Smooth muscle cell (in vitro differentiated cells): ENCODE measurements at regions not wholly inside any gene's neighbourhood (a gene's known extent, or its start where the extent isn't known, plus 50 kb on each side); places are given as distances from the start of the nearest gene placed in this dataset.
"Not testable (repeated sequence)": the region's sequence is repeated elsewhere in the genome, so short reads cannot be mapped to it uniquely, and the experiment has no call there.

Experiments used
- DNase-seq: peaks from one replicate; lab custom pipeline; 2025; ENCODE audit not compliant: unreplicated experiment; lab: John Stamatoyannopoulos, UW
- H2AFZ ChIP-seq: fragments of 200-600 bp; sonication (generic); 2 replicates; pipeline ENCODE4 v1.6.0; 2016; ENCODE audit warnings: antibody characterized with exemption, low read depth, mild to moderate bottlenecking
- H3F3A ChIP-seq: fragments of 200-600 bp; sonication (generic); 2 replicates; pipeline ENCODE4 v1.6.0; 2017; ENCODE audit warnings: antibody characterized with exemption, low read depth
- H3K27ac ChIP-seq: fragments of 200-600 bp; sonication (generic); 2 replicates; pipeline ENCODE4 v1.5.1; 2016; ENCODE audit warnings: low read depth, mild to moderate bottlenecking
- H3K27me3 ChIP-seq: fragments of 200-600 bp; sonication (generic); 2 replicates; pipeline ENCODE4 v1.6.1; 2016; ENCODE audit warnings: low read depth, mild to moderate bottlenecking
- H3K36me3 ChIP-seq: fragments of 200-600 bp; sonication (generic); 2 replicates; pipeline ENCODE4 v1.5.1; 2016; ENCODE audit warnings: low read depth
- H3K4me1 ChIP-seq: fragments of 200-600 bp; sonication (generic); 2 replicates; pipeline ENCODE4 v1.5.1; 2016; ENCODE audit warnings: low read depth
- H3K4me2 ChIP-seq: fragments of 200-600 bp; sonication (generic); 2 replicates; pipeline ENCODE4 v1.6.0; 2016; ENCODE audit warnings: mild to moderate bottlenecking
- H3K4me3 ChIP-seq: fragments of 200-600 bp; sonication (generic); 2 replicates; pipeline ENCODE4 v1.5.1; 2016; ENCODE audit warnings: mild to moderate bottlenecking
- H3K79me2 ChIP-seq: fragments of 200-600 bp; sonication (generic); 2 replicates; pipeline ENCODE4 v1.6.0; 2016; ENCODE audit warnings: low read depth, mild to moderate bottlenecking
- H3K9ac ChIP-seq: fragments of 200-600 bp; sonication (generic); 2 replicates; pipeline ENCODE4 v1.6.0; 2016; ENCODE audit warnings: low read depth
- H3K9me3 ChIP-seq: fragments of 200-600 bp; sonication (generic); replicated peaks from 2 replicates; pipeline ENCODE4 v1.5.1; 2016; ENCODE audit warnings: low read depth
- H4K20me1 ChIP-seq: fragments of 200-600 bp; sonication (generic); 2 replicates; pipeline ENCODE4 v1.6.0; 2016; ENCODE audit warnings: low read depth
- CTCF ChIP-seq: fragments of 200-600 bp; sonication (generic); IDR thresholded peaks from 2 replicates; pipeline ENCODE4 v1.5.1; 2017; ENCODE audit warnings: borderline replicate concordance, mild to moderate bottlenecking, antibody characterized with exemption; ENCODE audit not compliant: insufficient read depth, poor library complexity, severe bottlenecking
- WGBS: methylation state at CpG from one replicate; pipeline ENCODE4 v1.1.7; 2016; ENCODE audit warnings: low lambda C conversion rate; 5-methylcytosine and 5-hydroxymethylcytosine counted together

GRCh38 chr7:46603780-46604179 is 682.7 kb upstream of the IGFBP3 start:
- Histone ChIP-seq H3K36me3 (no peaks in the 10 kb centered on the region), H3K4me1 (peaks cover 11% of the 10 kb centered on the region), H3F3A (peaks cover 13% of the 10 kb centered on the region), H3K9ac (no peak overlapping the region), H3K4me2 (peak overlapping the region; percentile 67), H3K27me3 (no peaks in the 10 kb centered on the region), H3K79me2 (no peaks in the 10 kb centered on the region), H4K20me1 (no peaks in the 10 kb centered on the region), H3K27ac (peak overlapping the region; percentile 61), H2AFZ (peak overlapping the region; percentile 62), H3K4me3 (no peak overlapping the region), H3K9me3 (no peaks in the 10 kb centered on the region)
- no peak for TF ChIP-seq CTCF
- WGBS: 33% methylated on average over 11 of the region's 11 CpGs
- DNase-seq: no peak

GRCh38 chr7:46603296-46603752 is 682.3 kb upstream of the IGFBP3 start:
- peak overlapping the region; percentile 67 for H3K4me2 ChIP-seq
- no peak overlapping the region for H3K9ac ChIP-seq
- DNase-seq: no peak
- no peaks in the 10 kb centered on the region for H3K79me2 ChIP-seq
- TF ChIP-seq CTCF: no peak
- no peaks in the 10 kb centered on the region for H4K20me1 ChIP-seq
- H3K36me3 ChIP-seq: no peaks in the 10 kb centered on the region
- 88% methylated on average over 7 of the region's 7 CpGs for WGBS
- H3K9me3 ChIP-seq: no peaks in the 10 kb centered on the region
- H2AFZ ChIP-seq: peak overlapping the region; percentile 62
- peaks cover 13% of the 10 kb centered on the region for H3F3A ChIP-seq
- H3K4me3 ChIP-seq: no peak overlapping the region
- H3K4me1 ChIP-seq: peaks cover 11% of the 10 kb centered on the region
- peak overlapping the region; percentile 61 for H3K27ac ChIP-seq
- no peaks in the 10 kb centered on the region for H3K27me3 ChIP-seq

DNA sequence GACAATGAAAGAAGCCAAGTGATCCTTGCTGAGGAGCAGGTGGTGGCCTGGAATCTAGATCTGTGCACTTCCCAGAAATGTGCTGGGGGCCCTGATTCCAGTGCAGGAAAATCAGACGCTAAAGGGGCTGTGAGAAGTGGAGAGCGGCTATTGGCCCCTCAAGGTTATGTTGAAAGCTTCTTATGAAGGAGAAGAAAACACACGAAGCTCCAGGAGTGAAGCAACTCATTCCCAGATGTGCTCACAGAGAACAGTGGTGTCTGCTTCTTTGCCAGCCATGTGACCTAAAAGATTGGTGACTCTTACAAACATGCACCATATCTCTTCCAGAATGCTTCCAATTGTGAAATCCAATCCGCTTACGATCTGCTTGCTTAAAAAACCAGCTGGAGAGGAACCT is 679.3 kb upstream of the IGFBP3 start:
- Histone ChIP-seq H3K4me1 (peaks cover 3% of the 10 kb centered on the region), H3K9ac (no peak overlapping the region), H3K4me2 (no peak overlapping the region), H2AFZ (no peak overlapping the region), H4K20me1 (no peaks in the 10 kb centered on the region), H3K9me3 (no peaks in the 10 kb centered on the region), H3K27ac (no peak overlapping the region), H3K36me3 (peaks cover 2% of the 10 kb centered on the region), H3K4me3 (no peak overlapping the region), H3K79me2 (no peaks in the 10 kb centered on the region), H3F3A (peaks cover 13% of the 10 kb centered on the region), H3K27me3 (no peaks in the 10 kb centered on the region)
- no peak for DNase-seq
- TF ChIP-seq CTCF: no peak
- WGBS: 74% methylated on average over 5 of the region's 5 CpGs

- H3K4me2 ChIP-seq, H3K79me2 ChIP-seq, H3K36me3 ChIP-seq, H3K9ac ChIP-seq, H3K9me3 ChIP-seq, DNase-seq, H4K20me1 ChIP-seq, H3K4me1 ChIP-seq, H3K27me3 ChIP-seq, H3F3A ChIP-seq, H2AFZ ChIP-seq, H3K27ac ChIP-seq, H3K4me3 ChIP-seq: not testable (repeated sequence)
- 18% methylated on average over 1 of the region's 1 CpG for WGBS
Observed at GRCh38 chr7:46594831-46595230, 673.8 kb upstream of the IGFBP3 start.

DNA sequence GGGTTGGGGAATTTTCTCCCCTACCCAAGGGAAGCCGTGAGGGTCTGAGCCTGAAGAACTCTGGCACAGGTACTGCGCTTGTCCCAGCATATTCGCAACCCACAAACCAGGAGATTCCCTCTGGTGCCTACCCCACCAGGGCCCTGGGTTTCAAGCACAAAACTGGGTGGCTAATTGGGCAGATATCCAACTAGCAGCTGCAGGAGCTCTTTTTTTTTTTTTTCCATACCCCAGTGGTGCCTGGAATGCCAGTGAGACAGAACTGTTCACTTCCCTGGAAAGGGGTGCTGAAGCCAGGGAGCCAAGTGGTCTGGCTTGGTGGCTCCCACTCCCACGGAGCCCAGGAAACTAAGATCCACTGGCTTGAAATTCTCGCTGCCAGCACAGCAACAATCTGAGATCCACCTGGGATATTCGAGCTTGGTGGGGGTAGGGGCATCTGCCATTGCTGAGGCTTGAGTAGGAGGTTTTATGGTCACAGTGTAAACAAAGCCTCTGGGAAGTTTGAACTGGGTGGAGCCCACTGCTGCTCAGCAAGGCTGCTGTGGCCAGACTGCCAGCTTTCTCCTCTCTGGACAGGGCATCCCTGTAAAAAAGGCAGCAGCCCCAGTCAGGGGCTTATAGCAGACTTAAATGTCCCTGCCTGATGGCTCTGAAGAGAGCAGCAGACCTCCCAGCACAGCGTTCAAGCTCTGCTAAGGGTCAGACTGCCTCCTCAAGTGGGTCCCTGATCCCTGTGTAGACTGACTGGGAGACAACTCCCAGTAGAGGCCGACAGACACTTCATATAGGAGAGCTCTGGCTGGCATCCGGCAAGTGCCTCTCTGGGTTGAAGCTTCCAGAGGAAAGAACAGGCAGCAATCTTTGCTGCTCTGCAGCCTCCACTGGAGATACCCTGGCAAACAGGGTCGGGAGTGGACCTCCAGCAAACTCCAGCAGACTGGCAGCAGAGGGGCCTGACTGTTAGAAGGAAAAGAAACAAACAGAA is 670.1 kb upstream of the IGFBP3 start:
- H3K9me3 ChIP-seq, H3F3A ChIP-seq, H3K79me2 ChIP-seq, DNase-seq, H3K9ac ChIP-seq, H3K4me1 ChIP-seq, H3K36me3 ChIP-seq, H4K20me1 ChIP-seq, H3K4me3 ChIP-seq, H3K27me3 ChIP-seq: not testable (repeated sequence)
- peak overlapping the region; percentile 12 for H3K27ac ChIP-seq
- peak overlapping the region; percentile 55 for H2AFZ ChIP-seq
- peak overlapping the region; percentile 54 for H3K4me2 ChIP-seq
- 65% methylated on average over 10 of the region's 10 CpGs for WGBS
